SK-N-SH (cell line): ENCODE measurements at regions not wholly inside any gene's neighbourhood (a gene's known extent, or its start where the extent isn't known, plus 50 kb on each side); places are given as distances from the start of the nearest gene placed in this dataset.

Experiments
- CHD2 ChIP-seq: fragments of 150-350 bp; IDR thresholded peaks from 2 replicates; pipeline ENCODE4 v1.6.1; 2018; ENCODE audit warnings: low read length; ENCODE audit not compliant: partially characterized antibody
- CTCF ChIP-seq: fragments of 200-600 bp; sonication (generic); IDR thresholded peaks from 2 replicates; pipeline ENCODE4 v1.6.1; 2017; ENCODE audit warnings: antibody characterized with exemption, mild to moderate bottlenecking, moderate library complexity
- EZH2phosphoT487 ChIP-seq: fragments of 200-600 bp; sonication (generic); IDR thresholded peaks from 2 replicates; pipeline ENCODE4 v1.6.1; 2017; ENCODE audit warnings: low read depth, mixed run types, mild to moderate bottlenecking, antibody characterized with exemption, moderate library complexity, borderline replicate concordance
- FOXM1 ChIP-seq: IDR thresholded peaks from 2 replicates; pipeline ENCODE4 v1.4.0; 2012; ENCODE audit warnings: low read depth, mild to moderate bottlenecking
- GABPA ChIP-seq: IDR thresholded peaks from 2 replicates; pipeline ENCODE4 v1.4.0; 2012; ENCODE audit warnings: low read depth, mild to moderate bottlenecking
- PBX3 ChIP-seq: IDR thresholded peaks from 2 replicates; pipeline ENCODE4; 2012
- POLR2AphosphoS5 ChIP-seq: IDR thresholded peaks from 2 replicates; pipeline ENCODE4 v1.6.1; 2012; ENCODE audit warnings: low read depth, low read length
- RAD21 ChIP-seq: IDR thresholded peaks from 2 replicates; pipeline ENCODE4 v1.6.1; 2012; ENCODE audit warnings: mild to moderate bottlenecking, low read length
- RXRA ChIP-seq: IDR thresholded peaks from 2 replicates; pipeline ENCODE4 v1.4.0; 2012; ENCODE audit warnings: low read depth, mild to moderate bottlenecking, borderline replicate concordance
- TAF1 ChIP-seq: IDR thresholded peaks from 2 replicates; pipeline ENCODE4 v1.6.1; 2012; ENCODE audit warnings: low read depth, mild to moderate bottlenecking, low read length, moderate library complexity, borderline replicate concordance

GRCh38 chr6:131353876-131354275 lies 218.6 kb downstream of the AKAP7 start:
- TF ChIP-seq CHD2 (no peak), EZH2phosphoT487 (no peak), CTCF (no peak), RXRA (no peak), PBX3 (no peak), RAD21 (no peak), POLR2AphosphoS5 (no peak), GABPA (no peak), TAF1 (no peak), FOXM1 (no peak)
